ENCODE measurements at regions not wholly inside any gene's neighbourhood (a gene's known extent, or its start where the extent isn't known, plus 50 kb on each side); places are given as distances from the start of the nearest gene placed in this dataset.

DNA sequence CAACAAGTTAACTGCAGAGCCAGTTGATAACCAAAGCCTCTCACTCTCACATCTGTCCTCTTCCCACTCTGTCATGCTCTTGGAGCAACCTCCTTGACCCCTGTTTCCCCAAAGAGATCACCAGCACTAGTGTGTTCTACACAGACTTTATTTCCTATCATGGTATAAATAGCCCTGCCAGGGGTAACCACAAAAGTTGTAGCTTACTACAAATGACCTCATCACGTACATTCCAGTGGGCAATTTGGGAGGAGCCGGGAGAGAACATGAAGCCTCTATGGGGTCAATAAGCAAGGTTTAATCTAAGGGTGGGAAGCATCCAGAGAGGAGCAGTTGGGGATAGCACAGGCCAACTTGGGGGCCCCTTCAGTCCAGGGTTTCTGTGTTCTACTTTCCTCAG is 186.5 kb downstream of the KCNA5 start:
- TF ChIP-seq, protein P1, sequence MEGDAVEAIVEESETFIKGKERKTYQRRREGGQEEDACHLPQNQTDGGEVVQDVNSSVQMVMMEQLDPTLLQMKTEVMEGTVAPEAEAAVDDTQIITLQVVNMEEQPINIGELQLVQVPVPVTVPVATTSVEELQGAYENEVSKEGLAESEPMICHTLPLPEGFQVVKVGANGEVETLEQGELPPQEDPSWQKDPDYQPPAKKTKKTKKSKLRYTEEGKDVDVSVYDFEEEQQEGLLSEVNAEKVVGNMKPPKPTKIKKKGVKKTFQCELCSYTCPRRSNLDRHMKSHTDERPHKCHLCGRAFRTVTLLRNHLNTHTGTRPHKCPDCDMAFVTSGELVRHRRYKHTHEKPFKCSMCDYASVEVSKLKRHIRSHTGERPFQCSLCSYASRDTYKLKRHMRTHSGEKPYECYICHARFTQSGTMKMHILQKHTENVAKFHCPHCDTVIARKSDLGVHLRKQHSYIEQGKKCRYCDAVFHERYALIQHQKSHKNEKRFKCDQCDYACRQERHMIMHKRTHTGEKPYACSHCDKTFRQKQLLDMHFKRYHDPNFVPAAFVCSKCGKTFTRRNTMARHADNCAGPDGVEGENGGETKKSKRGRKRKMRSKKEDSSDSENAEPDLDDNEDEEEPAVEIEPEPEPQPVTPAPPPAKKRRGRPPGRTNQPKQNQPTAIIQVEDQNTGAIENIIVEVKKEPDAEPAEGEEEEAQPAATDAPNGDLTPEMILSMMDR (IDR thresholded peaks at IDR 0.05), result no peak
- no peak for TF ChIP-seq POLR2A (IDR thresholded peaks at IDR 0.05)

Data from Peyer's patch (tissue), 4 donors.